ENCODE measurements at regions not wholly inside any gene's neighbourhood (a gene's known extent, or its start where the extent isn't known, plus 50 kb on each side); places are given as distances from the start of the nearest gene placed in this dataset.

- no peaks in the 10 kb centered on the region; a peak in 1 of 4 replicates for H3K27me3 ChIP-seq (replicated peaks in 1 of 2; ENCODE audit: control insufficient read depth in 2 of 2, insufficient read depth in 2 of 2, low read length in 1 of 2)
- no peaks in the 10 kb centered on the region for H3K36me3 ChIP-seq (ENCODE audit: control insufficient read depth in 2 of 2, insufficient read depth in 2 of 2, low read length in 1 of 2)
- RAD21 ChIA-PET (ENCODE audit: unreplicated experiment) = no interaction called here
- WGBS (ENCODE audit: insufficient coverage, insufficient replicate concordance, low lambda C conversion rate, missing lambda C conversion rate) = 10% methylated on average over 11 of the region's 11 CpGs
- in situ Hi-C loops (cut with MboI) = no loop called here
- no peaks in the 10 kb centered on the region for H3K9me3 ChIP-seq (replicated peaks; ENCODE audit: control insufficient read depth, insufficient read depth, low read length)
- ATAC-seq = no peak
- TF ChIP-seq RBBP5 (conservative IDR thresholded peaks at IDR 0.05) = no peak
- TF ChIP-seq, protein P1, sequence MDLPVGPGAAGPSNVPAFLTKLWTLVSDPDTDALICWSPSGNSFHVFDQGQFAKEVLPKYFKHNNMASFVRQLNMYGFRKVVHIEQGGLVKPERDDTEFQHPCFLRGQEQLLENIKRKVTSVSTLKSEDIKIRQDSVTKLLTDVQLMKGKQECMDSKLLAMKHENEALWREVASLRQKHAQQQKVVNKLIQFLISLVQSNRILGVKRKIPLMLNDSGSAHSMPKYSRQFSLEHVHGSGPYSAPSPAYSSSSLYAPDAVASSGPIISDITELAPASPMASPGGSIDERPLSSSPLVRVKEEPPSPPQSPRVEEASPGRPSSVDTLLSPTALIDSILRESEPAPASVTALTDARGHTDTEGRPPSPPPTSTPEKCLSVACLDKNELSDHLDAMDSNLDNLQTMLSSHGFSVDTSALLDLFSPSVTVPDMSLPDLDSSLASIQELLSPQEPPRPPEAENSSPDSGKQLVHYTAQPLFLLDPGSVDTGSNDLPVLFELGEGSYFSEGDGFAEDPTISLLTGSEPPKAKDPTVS (IDR thresholded peaks at IDR 0.05; ENCODE audit: low read depth, low read length) = no peak
- TF ChIP-seq RUNX3 (IDR thresholded peaks at IDR 0.05; ENCODE audit: low read length) = no peak
- no peak for TF ChIP-seq SMARCA5 (IDR thresholded peaks at IDR 0.05)
- TF ChIP-seq REST (IDR thresholded peaks at IDR 0.05; ENCODE audit: low read depth, low read length) = no peak
- no peak for TF ChIP-seq HDGF (IDR thresholded peaks at IDR 0.05)
- no peak for TF ChIP-seq SMAD5 (IDR thresholded peaks at IDR 0.05; ENCODE audit: low read depth)
- TF ChIP-seq, protein P2, sequence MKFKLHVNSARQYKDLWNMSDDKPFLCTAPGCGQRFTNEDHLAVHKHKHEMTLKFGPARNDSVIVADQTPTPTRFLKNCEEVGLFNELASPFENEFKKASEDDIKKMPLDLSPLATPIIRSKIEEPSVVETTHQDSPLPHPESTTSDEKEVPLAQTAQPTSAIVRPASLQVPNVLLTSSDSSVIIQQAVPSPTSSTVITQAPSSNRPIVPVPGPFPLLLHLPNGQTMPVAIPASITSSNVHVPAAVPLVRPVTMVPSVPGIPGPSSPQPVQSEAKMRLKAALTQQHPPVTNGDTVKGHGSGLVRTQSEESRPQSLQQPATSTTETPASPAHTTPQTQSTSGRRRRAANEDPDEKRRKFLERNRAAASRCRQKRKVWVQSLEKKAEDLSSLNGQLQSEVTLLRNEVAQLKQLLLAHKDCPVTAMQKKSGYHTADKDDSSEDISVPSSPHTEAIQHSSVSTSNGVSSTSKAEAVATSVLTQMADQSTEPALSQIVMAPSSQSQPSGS (IDR thresholded peaks at IDR 0.05; ENCODE audit: low read length) = no peak
- no peak for TF ChIP-seq CTCF (IDR thresholded peaks at IDR 0.05 in 2 of 3, conservative IDR thresholded peaks at IDR 0.05 in 1 of 3; ENCODE audit: control insufficient read depth in 2 of 3, extremely low read depth in 1 of 3, insufficient read depth in 1 of 3, low read depth in 3 of 3, low read length in 3 of 3)
- no peak for TF ChIP-seq IRF5 (IDR thresholded peaks at IDR 0.05; ENCODE audit: borderline replicate concordance)
- no peaks in the 10 kb centered on the region for H3K79me2 ChIP-seq (ENCODE audit: control insufficient read depth, insufficient read depth, low read length)
- DNase-seq (ENCODE audit: low read depth, low spot score) = no peak
- H3K27ac ChIP-seq (ENCODE audit: control insufficient read depth, insufficient read depth) = no peak overlapping the region
- no peaks in the 10 kb centered on the region for H3K4me1 ChIP-seq (ENCODE audit: control insufficient read depth, insufficient read depth, low read length)
- no peak overlapping the region for H3K4me3 ChIP-seq
- POLR2A ChIA-PET = no interaction called here
- intact Hi-C loops (cut with micrococcal nuclease; ENCODE audit: unreplicated experiment) = no loop called here
- no peak overlapping the region for H3K9ac ChIP-seq (ENCODE audit: control insufficient read depth, insufficient read depth, low read length)
- no peaks in the 10 kb centered on the region for H4K20me1 ChIP-seq (ENCODE audit: control insufficient read depth, insufficient read depth)
- no peak overlapping the region for H3K4me2 ChIP-seq (ENCODE audit: control insufficient read depth, insufficient read depth)
- FAIRE-seq = no peak
- H2AFZ ChIP-seq (ENCODE audit: control insufficient read depth, low read depth, low read length) = no peak overlapping the region
- SMC1A ChIA-PET (ENCODE audit: uncharacterized antibody, unreplicated experiment) = no interaction called here
- CTCF ChIA-PET = no interaction called here
- no TSS peak for BruUV-seq (replicated peaks)
These were observed 162.3 kb downstream of the IRF8 start for GRCh38 chr16:86061318-86061695.

Measured in GM12878 (cell line).